KBM-7 (cell line): ENCODE measurements at regions not wholly inside any gene's neighbourhood (a gene's known extent, or its start where the extent isn't known, plus 50 kb on each side); places are given as distances from the start of the nearest gene placed in this dataset.

Experiments used
- DNase-seq: peaks from one replicate; pipeline ENCODE4 v3.0.0-alpha.2; 2015
- in situ Hi-C: fragments of 300-500 bp; cut with MboI; formaldehyde crosslinking; loops from 2 replicates; pipeline ENCODE4 v1.14.3; 2020; ENCODE audit warnings: low sequenced_read_pairs, low pct_unique_long_range_greater_than_20kb, mixed read lengths

GRCh38 chr3:8218353-8218940 lies 283.2 kb upstream of the LMCD1 start:
- no peak for DNase-seq
- in situ Hi-C loops, result no loop called here

- DNase-seq, result no peak
- in situ Hi-C loops, result no loop called here
Measured at GRCh38 chr3:8220291-8220690, 281.3 kb upstream of the LMCD1 start.

GRCh38 chr3:8223766-8224165 lies 277.9 kb upstream of the LMCD1 start:
- in situ Hi-C loops, result no loop called here
- DNase-seq, result no peak

GRCh38 chr3:8224941-8225340 lies 276.7 kb upstream of the LMCD1 start:
- in situ Hi-C loops, result no loop called here
- DNase-seq, result no peak

- no peak for DNase-seq
- in situ Hi-C loops, result no loop called here
Measured at GRCh38 chr3:8233938-8234337, 267.7 kb upstream of the LMCD1 start.

GRCh38 chr3:8236264-8236663 lies 265.4 kb upstream of the LMCD1 start:
- in situ Hi-C loops, result no loop called here
- no peak for DNase-seq

- in situ Hi-C loops, result no loop called here
- no peak for DNase-seq
Measured at GRCh38 chr3:8237893-8238292, 263.7 kb upstream of the LMCD1 start.

- in situ Hi-C loops, result no loop called here
- DNase-seq, result no peak
Measured at GRCh38 chr3:8238432-8238831, 263.2 kb upstream of the LMCD1 start.

GRCh38 chr3:8239095-8239494 lies 262.5 kb upstream of the LMCD1 start:
- in situ Hi-C loops, result no loop called here
- no peak for DNase-seq

- in situ Hi-C loops, result no loop called here
- DNase-seq, result peak; percentile 48
Measured at GRCh38 chr3:8239718-8240695, 261.6 kb upstream of the LMCD1 start.

GRCh38 chr3:8246070-8246469 lies 255.6 kb upstream of the LMCD1 start:
- in situ Hi-C loops, result no loop called here
- no peak for DNase-seq

GRCh38 chr3:8253201-8253600 lies 248.4 kb upstream of the LMCD1 start:
- DNase-seq, result no peak
- in situ Hi-C loops, result no loop called here

- in situ Hi-C loops, result no loop called here
- no peak for DNase-seq
Measured at GRCh38 chr3:8254489-8254888, 247.1 kb upstream of the LMCD1 start.

- no peak for DNase-seq
- in situ Hi-C loops, result no loop called here
Measured at GRCh38 chr3:8255725-8256124, 245.9 kb upstream of the LMCD1 start.

GRCh38 chr3:8256441-8257071 lies 245.1 kb upstream of the LMCD1 start:
- in situ Hi-C loops, result no loop called here
- DNase-seq, result no peak

GRCh38 chr3:8261018-8261417 lies 240.6 kb upstream of the LMCD1 start:
- DNase-seq, result no peak
- in situ Hi-C loops, result no loop called here

- in situ Hi-C loops, result no loop called here
Measured at GRCh38 chr3:8266730-8267131, 234.9 kb upstream of the LMCD1 start.

GRCh38 chr3:8273479-8273878 lies 228.1 kb upstream of the LMCD1 start:
- DNase-seq, result no peak
- in situ Hi-C loops, result no loop called here

More at GRCh38 chr3:8266730-8267131, 234.9 kb upstream of the LMCD1 start:
- DNase-seq, result no peak

GRCh38 chr3:8276056-8276455 lies 225.6 kb upstream of the LMCD1 start:
- in situ Hi-C loops, result no loop called here
- DNase-seq, result no peak

GRCh38 chr3:8276506-8276905 lies 225.1 kb upstream of the LMCD1 start:
- DNase-seq, result no peak
- in situ Hi-C loops, result no loop called here
